NCI-H82 (cell line): ENCODE measurements at regions not wholly inside any gene's neighbourhood (a gene's known extent, or its start where the extent isn't known, plus 50 kb on each side); places are given as distances from the start of the nearest gene placed in this dataset.

ENCODE experiments used
- DNase-seq: peaks from one replicate; lab custom pipeline; 2025; lab: John Stamatoyannopoulos, UW

DNA sequence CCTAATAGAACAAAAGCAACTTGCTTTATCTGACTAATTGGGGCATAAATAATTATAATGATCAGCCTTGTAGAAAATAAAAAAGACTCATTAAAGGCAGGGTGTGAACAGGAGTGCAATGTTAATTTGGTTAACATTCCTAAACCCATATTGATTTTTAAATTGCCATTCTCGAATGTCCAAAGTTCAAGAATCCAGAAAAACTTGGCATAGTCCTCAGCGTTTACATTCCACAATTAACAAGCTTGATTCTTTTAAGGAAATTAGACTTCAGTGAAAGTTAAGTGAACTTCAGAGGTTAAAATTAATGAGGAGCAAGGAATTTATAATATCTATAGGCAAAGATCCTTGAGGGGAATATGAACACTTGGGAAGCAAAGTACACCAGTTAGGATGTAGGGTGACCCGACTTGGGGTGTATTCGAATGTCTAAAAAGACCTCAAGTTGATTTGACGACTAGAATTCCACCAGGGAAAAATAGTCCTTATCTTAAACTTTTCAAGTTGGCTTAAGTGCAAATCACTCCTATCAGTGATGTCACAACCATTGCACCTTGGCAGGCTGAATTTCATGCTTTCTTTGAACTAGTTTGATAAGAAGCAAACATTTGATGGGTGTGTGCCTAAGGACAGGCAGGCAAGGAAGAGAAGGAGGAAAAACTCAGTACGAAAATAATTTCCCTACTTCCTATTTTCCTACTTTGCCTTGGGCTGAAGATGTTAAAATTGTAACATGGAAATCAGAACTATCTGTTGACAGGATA lies 830.4 kb upstream of the COBL start:
- no peak for DNase-seq

GRCh38 chr7:52143219-52143618 lies 826.6 kb upstream of the COBL start:
- no peak for DNase-seq

DNA sequence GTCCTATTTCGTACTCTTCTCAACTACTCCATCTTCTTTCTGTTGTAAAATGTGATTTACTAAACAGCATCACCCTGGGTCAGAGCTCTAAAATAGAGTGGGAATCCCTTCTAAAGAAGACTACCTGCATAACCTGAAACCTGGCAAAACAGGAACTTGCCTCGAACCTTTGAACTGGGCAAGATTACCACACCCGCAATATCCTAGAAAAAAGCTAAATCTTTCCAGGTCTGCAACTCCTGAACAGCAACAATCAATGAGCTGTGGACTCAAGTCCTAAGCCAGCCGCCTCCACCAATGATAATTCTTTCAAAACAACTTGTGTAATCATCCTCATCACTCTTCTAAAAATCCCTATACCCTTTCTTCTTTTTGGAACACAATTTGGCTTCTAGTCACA lies 824.2 kb upstream of the COBL start:
- no peak for DNase-seq

DNA sequence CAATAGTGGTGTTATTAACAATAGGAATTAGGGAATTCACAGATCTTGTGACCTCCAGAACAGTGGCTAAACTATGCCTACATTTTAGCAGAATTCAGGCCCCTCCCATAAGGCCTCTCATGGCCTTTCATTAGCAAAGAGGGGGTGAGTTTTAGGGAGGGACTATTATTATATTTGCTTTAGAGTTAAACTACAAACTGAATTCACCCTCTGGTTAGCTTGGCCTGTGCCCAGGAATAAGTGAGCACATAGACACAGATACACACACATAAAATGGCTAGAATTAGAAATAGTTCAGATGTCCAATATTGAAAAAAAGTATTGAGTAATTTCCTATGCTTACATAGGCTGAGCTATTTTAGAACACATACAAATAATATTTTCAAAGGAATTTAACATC lies 818.8 kb upstream of the COBL start:
- DNase-seq: no peak

- no peak for DNase-seq
Measured at GRCh38 chr7:52129278-52129677, 812.7 kb upstream of the COBL start.

DNA sequence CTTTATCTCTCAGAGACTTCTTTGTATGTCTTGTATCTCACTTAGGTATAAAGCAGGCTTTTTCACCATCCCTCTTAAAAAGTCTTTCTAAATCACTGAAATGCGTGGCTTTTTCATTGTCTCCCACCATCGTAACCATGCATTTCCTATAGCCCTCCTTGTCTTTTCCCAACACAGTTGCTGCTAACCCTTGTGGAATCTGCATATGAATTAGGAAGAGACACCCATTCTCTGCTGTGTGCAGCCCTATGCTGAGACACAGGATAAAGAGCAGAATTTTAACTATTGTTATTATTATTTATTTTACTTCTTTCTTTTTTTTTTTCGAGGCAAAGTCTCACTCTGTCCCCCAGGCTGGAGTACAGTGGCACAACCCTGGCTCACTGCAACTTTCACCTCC lies 804.3 kb upstream of the COBL start:
- DNase-seq: no peak

GRCh38 chr7:52119537-52119936 lies 802.9 kb upstream of the COBL start:
- no peak for DNase-seq

GRCh38 chr7:52114509-52114908 lies 797.9 kb upstream of the COBL start:
- no peak for DNase-seq

GRCh38 chr7:52114056-52114455 lies 797.4 kb upstream of the COBL start:
- no peak for DNase-seq

DNA sequence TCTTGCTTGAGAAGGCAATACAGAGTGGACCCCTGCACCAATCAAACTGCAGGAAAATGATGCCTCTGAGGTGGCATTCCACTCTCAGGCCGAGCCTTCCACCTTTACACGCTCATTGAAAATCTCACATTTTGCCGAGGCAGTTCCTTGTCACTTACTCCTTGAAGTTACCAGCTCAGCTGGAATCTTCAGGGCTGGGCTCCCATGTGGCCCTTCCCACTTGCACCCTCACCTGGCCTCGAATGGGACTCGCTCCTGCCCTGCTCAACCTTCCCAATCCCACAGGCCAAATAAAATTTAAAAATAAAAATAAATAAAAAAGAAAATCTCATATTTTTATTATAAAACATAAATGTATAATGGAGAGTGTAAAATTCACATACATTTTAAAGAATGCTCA lies 790.7 kb upstream of the COBL start:
- DNase-seq: no peak

- DNase-seq: no peak
Measured at GRCh38 chr7:52095861-52096260, 779.3 kb upstream of the COBL start.

- no peak for DNase-seq
Measured at GRCh38 chr7:52091996-52092395, 775.4 kb upstream of the COBL start.

DNA sequence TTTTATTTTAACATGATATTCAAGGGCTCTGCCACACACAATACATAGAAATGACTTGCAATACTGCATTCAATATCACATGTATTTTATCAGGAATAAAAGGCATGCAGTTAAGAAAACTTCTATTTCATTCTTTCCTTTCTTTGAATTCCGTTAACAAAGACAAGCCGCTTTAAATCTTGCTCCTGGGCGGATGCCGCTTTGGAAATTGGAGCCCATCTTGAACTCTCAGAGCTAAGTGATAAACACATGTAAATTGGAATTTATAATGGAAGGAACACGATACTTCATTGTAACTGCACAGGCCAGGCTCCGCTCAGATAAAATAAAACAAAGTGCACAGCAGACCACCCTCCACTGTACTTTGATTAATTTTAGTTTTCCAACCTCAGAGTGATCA lies 774.5 kb upstream of the COBL start:
- no peak for DNase-seq

- no peak for DNase-seq
Measured at GRCh38 chr7:52088008-52088901, 771.6 kb upstream of the COBL start.

DNA sequence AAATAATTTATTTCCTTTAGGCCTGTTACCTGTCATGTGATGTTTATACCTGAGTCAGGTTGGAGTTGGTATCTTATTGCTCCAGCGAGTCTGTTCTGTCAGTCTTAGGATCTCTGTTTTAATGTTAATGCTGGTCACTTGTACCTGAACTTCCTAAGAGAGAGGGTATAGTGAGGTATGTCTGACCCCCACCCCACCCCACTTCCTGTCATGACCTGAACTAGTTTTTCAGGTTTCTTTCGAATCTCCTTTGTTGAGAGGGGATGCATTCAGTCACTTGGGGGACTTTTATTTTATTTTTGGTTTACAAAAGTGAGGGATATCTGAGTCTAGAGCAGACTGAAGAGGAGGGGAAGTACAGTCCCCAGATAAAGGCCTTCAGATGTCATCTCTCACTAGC lies 769.0 kb upstream of the COBL start:
- DNase-seq: no peak

- no peak for DNase-seq
Measured at GRCh38 chr7:52080493-52080892, 763.9 kb upstream of the COBL start.

GRCh38 chr7:52079726-52080125 lies 763.1 kb upstream of the COBL start:
- no peak for DNase-seq

DNA sequence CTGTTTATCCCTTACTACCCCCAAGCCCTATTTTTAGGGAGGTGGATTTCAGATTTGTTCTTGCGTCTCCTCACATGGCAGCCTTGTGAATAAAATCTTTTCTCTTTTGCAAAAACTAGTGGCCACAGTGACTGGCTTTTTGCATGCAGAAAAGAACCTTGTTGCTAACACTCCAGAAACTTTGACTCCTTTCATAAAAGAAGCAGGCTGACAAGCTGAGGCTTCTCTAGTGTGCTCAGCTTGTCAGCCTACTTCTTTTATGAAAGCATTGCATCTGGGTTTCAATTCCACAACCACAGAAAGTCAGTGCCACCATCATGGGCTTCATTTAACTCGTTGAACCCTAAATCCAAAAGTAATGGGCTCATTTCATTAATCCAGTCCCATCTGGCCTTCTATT lies 761.0 kb upstream of the COBL start:
- DNase-seq: peak; percentile 14

- DNase-seq: no peak
Measured at GRCh38 chr7:52074912-52075311, 758.3 kb upstream of the COBL start.

GRCh38 chr7:52074071-52074470 lies 757.5 kb upstream of the COBL start:
- peak; percentile 29 for DNase-seq

- no peak for DNase-seq
Measured at GRCh38 chr7:52071744-52072143, 755.1 kb upstream of the COBL start.

- no peak for DNase-seq
Measured at GRCh38 chr7:52064493-52064892, 747.9 kb upstream of the COBL start.

DNA sequence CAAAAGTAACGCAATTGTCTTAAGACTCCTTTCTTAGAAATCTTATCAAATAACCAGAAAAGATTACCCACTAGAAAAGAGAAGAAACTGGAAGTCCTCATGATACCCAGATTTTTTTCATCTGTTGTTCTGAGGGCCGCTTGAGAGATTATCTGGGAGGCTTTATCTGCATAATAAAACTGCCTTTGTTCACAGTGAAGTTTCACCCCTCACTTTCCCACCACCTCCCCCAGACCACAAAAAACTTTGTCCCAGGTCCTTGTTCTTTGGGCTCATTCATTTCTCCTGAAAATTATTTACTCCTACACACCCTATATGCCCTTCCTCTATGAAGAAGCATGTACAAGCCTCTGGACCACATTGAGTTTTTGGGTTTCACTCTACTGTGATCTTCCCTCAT lies 745.1 kb upstream of the COBL start:
- DNase-seq: no peak
